IPS DF 4.7 (cell line): ENCODE measurements at regions not wholly inside any gene's neighbourhood (a gene's known extent, or its start where the extent isn't known, plus 50 kb on each side); places are given as distances from the start of the nearest gene placed in this dataset.

ENCODE experiments used
- DNase-seq: peaks from one replicate; pipeline ENCODE4 v3.0.0-alpha.2; 2013; ENCODE audit warnings: low spot score; ENCODE audit errors: extremely low read depth

GRCh38 chr5:98108497-98108896 lies 665.0 kb upstream of the RGMB start:
- no peak for DNase-seq

- no peak for DNase-seq
Observed at GRCh38 chr5:98109561-98110006, 663.9 kb upstream of the RGMB start.

DNA sequence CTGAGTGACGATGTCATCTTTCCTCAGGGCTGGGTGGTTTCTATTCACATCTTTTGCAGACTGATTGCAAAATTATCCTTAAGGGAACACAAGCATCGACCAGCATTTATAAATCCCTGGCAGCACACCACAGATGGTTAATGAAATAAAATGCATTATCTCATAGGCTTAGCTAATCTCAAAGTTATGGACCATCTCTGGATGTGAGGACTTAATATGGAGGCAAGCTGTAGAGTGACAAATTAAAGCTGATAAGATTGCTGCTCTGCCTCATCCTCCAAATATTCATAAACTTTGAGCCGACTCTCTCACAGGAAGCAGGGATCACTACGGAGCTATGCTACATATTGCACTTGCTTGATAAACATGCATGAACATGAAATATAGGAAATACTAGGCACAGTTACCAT lies 663.2 kb upstream of the RGMB start:
- DNase-seq, result no peak

GRCh38 chr5:98110791-98111190 lies 662.7 kb upstream of the RGMB start:
- no peak for DNase-seq

- no peak for DNase-seq
Observed at GRCh38 chr5:98111686-98112085, 661.8 kb upstream of the RGMB start.

DNA sequence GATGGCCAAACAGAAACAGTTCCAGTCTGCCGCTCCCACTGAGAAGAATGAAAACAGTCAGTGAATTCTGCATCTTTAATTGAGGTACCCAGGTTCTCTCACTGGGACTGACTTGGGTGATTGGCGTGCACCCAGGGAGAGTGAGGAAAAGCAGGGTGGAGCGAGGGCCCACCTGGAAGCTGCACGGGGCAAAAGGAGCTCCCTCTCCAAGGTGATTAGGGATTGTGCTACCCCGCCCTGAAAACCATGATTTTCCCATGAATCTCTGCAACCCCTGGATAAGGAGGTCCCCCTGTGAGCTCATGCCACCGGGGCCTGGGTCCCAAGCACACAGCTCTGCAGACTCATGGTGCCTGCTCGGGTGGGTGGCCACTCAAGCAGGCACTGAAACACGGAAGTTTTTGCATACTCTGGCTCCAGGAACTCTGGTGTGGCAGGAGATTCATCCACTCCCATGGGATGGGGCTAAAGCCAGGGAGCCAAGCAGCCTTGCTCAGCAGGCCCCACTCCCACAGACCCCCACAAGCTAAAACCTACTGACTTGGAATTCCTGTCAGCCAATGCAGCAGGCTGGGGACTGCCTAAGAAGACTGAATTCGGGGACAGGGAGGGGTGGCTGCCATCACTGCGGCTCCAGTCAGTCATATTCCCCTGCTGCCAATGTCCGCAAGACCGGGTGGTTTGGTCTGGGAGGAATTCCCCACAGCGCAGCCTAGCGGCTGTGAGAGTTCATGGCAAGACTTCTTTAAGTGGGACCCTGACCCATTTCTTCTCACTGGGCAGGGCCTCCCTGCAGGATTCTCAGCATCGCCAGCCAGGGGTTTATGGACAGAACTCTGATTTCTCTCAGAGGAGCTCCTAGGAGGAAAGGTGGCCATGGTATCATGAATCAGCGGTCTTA lies 652.2 kb upstream of the RGMB start:
- no peak for DNase-seq

GRCh38 chr5:98128271-98128670 lies 645.2 kb upstream of the RGMB start:
- DNase-seq, result no peak

DNA sequence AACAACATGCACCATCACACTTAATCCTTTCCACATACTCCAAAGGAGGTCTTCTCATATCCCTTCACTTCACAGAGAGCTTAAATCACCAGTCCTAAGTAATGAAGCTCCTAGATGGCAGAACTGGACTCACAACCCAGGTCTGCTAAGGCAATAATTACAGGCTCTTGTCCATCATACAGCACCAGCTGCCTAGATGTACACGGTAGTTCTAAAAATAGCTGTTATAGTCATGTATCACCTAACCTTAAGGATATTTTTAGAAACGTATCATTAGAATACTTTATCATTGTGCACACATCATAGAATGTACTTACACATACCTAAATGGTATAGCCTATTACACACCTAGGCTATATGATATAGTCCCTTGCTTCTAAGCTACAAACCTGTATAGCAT lies 644.6 kb upstream of the RGMB start:
- no peak for DNase-seq

- no peak for DNase-seq
Observed at GRCh38 chr5:98130261-98131035, 643.0 kb upstream of the RGMB start.

- DNase-seq, result no peak
Observed at GRCh38 chr5:98144116-98144515, 629.3 kb upstream of the RGMB start.

GRCh38 chr5:98144710-98145109 lies 628.8 kb upstream of the RGMB start:
- no peak for DNase-seq

- no peak for DNase-seq
Observed at GRCh38 chr5:98157368-98157767, 616.1 kb upstream of the RGMB start.

DNA sequence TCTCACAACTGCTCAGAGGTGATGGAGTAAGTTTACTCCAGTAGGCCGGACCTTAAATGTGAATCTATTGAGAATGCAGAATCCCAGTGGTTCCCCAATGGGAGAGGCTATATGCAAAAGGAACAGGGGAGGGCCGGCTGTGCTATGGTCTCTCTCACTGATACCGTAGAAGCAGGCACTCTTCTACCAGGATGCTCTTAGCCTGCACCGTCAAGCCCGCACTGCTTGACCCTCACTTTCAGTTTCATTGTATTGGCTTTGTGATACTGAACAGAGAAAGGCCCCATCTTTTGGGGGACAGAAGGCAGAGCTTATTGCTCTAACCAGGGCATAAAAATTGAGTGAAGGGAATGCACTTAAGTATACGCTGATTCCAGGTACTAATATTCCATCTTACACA lies 615.0 kb upstream of the RGMB start:
- no peak for DNase-seq

- DNase-seq, result no peak
Observed at GRCh38 chr5:98163796-98164493, 609.5 kb upstream of the RGMB start.

DNA sequence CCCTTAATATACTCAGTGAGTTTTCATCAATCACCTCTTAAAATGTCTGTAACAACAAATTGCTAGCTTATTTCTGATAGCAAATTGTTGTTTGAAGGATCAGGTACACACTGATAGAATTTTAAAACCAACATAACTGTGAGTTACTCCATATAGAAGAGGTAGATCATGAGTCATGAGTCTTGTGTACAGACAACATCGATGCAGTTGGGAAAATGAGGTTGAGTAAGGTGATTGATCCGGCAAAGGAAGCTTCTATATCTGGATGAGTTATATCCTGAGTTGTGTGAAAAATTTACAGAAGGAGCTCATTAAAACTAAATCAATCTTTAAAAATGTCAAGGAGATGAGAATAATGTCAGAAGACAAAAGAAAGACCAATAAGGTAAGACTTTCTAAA lies 604.6 kb upstream of the RGMB start:
- no peak for DNase-seq

DNA sequence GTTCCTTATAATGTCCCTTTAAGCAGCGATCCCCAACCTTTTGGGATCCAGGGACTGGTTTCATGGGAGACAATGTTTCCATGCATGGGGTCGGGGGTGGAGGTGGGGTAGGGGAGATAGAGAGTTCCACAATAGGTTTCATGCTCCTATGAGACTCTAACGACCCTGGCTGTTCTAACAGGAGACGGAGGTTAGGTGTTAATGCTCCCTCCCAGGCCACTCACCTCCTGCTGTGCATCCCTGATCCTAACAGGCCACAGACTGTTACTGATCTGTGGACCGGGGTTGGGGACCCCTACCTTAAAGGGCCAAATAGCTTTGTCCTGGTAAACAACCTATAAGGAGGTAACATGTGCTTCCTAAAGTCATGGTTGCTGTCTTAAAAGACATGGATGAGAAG lies 602.5 kb upstream of the RGMB start:
- DNase-seq, result no peak

- no peak for DNase-seq
Observed at GRCh38 chr5:98173334-98173733, 600.1 kb upstream of the RGMB start.

DNA sequence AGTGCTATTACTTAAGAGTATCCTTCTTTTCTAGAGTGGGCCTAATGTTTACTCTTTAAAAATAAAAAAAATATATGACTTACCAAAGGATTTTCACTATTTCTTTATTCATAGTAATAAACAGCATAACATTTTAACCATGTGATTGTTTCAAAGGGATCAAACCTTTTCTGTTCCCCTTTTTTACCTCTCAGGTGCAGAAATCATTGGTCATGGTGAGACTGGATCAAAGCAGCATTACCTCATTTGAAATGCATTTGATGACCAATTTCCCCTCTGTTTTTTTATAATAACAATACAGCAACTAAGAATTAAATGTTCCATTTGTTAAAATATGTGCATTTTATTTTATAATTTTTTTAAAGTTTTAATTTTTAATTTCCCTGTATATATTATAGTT lies 598.0 kb upstream of the RGMB start:
- DNase-seq, result no peak

GRCh38 chr5:98179791-98180755 lies 593.4 kb upstream of the RGMB start:
- DNase-seq, result no peak

GRCh38 chr5:98186128-98186527 lies 587.3 kb upstream of the RGMB start:
- DNase-seq, result no peak

GRCh38 chr5:98187945-98188344 lies 585.5 kb upstream of the RGMB start:
- no peak for DNase-seq
